ENCODE measurements at regions not wholly inside any gene's neighbourhood (a gene's known extent, or its start where the extent isn't known, plus 50 kb on each side); places are given as distances from the start of the nearest gene placed in this dataset.

- no peak overlapping the region for H2AFZ ChIP-seq (ENCODE audit: low read depth, low read length)
- CTCF ChIA-PET (ENCODE audit: low intra/inter-chr PET ratio): no interaction called here
These were observed 347.6 kb downstream of the BMP4 start for GRCh38 chr14:53609009-53609408.

GRCh38 chr14:53608369-53608768 is 348.3 kb downstream of the BMP4 start:
- intact Hi-C loops (cut with micrococcal nuclease) (no loop called here), in situ Hi-C loops (cut with MboI) (no loop called here)
- FAIRE-seq (no peak), ATAC-seq (no peak), DNase-seq (ENCODE audit: extremely low read depth in 1 of 4, low spot score in 3 of 4) (no peak)
- 0% methylated on average over 5 of the region's 5 CpGs for WGBS (ENCODE audit: insufficient coverage, low coverage, missing lambda C conversion rate)
- Histone ChIP-seq H3K9me1 (ENCODE audit: control insufficient read depth, insufficient read depth, low read length) (no peaks in the 10 kb centered on the region), H3K27ac (ENCODE audit: extremely low read depth, low read depth, low read length) (no peak overlapping the region), H3K9me3 (replicated peaks; ENCODE audit: control insufficient read depth, insufficient read depth, low read depth, low read length) (no peaks in the 10 kb centered on the region), H3K4me1 (replicated peaks in 1 of 2; ENCODE audit: control insufficient read depth in 2 of 2, insufficient read depth in 2 of 2, low read length in 2 of 2) (no peaks in the 10 kb centered on the region), H3K36me3 (ENCODE audit: control insufficient read depth, insufficient read depth, low read length) (no peaks in the 10 kb centered on the region), H3K79me2 (ENCODE audit: control insufficient read depth, insufficient read depth, low read length) (no peaks in the 10 kb centered on the region), H4K20me1 (replicated peaks; ENCODE audit: control insufficient read depth, insufficient read depth, low read length) (no peaks in the 10 kb centered on the region), H3K9ac (ENCODE audit: insufficient read depth in 1 of 2, low read depth in 2 of 2, low read length in 2 of 2) (no peak overlapping the region), H3K27me3 (ENCODE audit: control insufficient read depth in 2 of 2, insufficient read depth in 2 of 2, low read length in 2 of 2) (no peaks in the 10 kb centered on the region), H2AFZ (ENCODE audit: low read depth, low read length) (no peak overlapping the region), H3K4me2 (ENCODE audit: insufficient read depth, low read length) (no peak overlapping the region), H3K4me3 (no peak overlapping the region)
- ChIA-PET CTCF (ENCODE audit: low intra/inter-chr PET ratio) (no interaction called here), POLR2A (no interaction called here)
- no TSS peak for BruUV-seq (replicated peaks)
- no peak for TF ChIP-seq POLR2G (IDR thresholded peaks at IDR 0.05; ENCODE audit: low read depth, low read length)
- TF ChIP-seq BCL6 (CRISPR knock-in tag; IDR thresholded peaks at IDR 0.05): no peak
- no peak for TF ChIP-seq AFF1 (IDR thresholded peaks at IDR 0.05; ENCODE audit: low read depth in 1 of 2, partially characterized antibody in 2 of 2)
- no peak for TF ChIP-seq DIDO1 (tag; IDR thresholded peaks at IDR 0.05; ENCODE audit: low read depth)
- TF ChIP-seq DDX20 (tag; IDR thresholded peaks at IDR 0.05; ENCODE audit: low read depth): no peak
- TF ChIP-seq ZNF551 (CRISPR knock-in tag; IDR thresholded peaks at IDR 0.05): no peak
- TF ChIP-seq RBM17 (IDR thresholded peaks at IDR 0.05; ENCODE audit: borderline replicate concordance, low read depth, low read length): no peak

More at GRCh38 chr14:53609009-53609408, 347.6 kb downstream of the BMP4 start:
- no peak overlapping the region for H3K4me2 ChIP-seq (ENCODE audit: insufficient read depth, low read length)
- no peak overlapping the region for H3K27ac ChIP-seq (ENCODE audit: extremely low read depth, low read depth, low read length)
- H3K36me3 ChIP-seq (ENCODE audit: control insufficient read depth, insufficient read depth, low read length): no peaks in the 10 kb centered on the region
- no peak for ATAC-seq
- H3K9ac ChIP-seq (ENCODE audit: insufficient read depth in 1 of 2, low read depth in 2 of 2, low read length in 2 of 2): no peak overlapping the region
- POLR2A ChIA-PET: no interaction called here
- H3K27me3 ChIP-seq (ENCODE audit: control insufficient read depth in 2 of 2, insufficient read depth in 2 of 2, low read length in 2 of 2): no peaks in the 10 kb centered on the region
- no peak overlapping the region for H3K4me3 ChIP-seq
- intact Hi-C loops (cut with micrococcal nuclease): no loop called here
- WGBS (ENCODE audit: insufficient coverage, low coverage, missing lambda C conversion rate): 0% methylated on average over 1 of the region's 1 CpG
- no peak for DNase-seq (ENCODE audit: extremely low read depth in 1 of 4, low spot score in 3 of 4)
- in situ Hi-C loops (cut with MboI): no loop called here
- TF ChIP-seq POLR3A (IDR thresholded peaks at IDR 0.05; ENCODE audit: borderline replicate concordance, extremely low read depth, insufficient read depth, insufficient read length) (no peak), SIN3B (IDR thresholded peaks at IDR 0.05; ENCODE audit: low read depth) (no peak), POLR2AphosphoS2 (IDR thresholded peaks at IDR 0.05; ENCODE audit: low read length) (no peak), NR1H2 (CRISPR knock-in tag; IDR thresholded peaks at IDR 0.05) (no peak), E2F1 (CRISPR knock-in tag; IDR thresholded peaks at IDR 0.05) (no peak), BRCA1 (IDR thresholded peaks at IDR 0.05) (no peak), BRCA1 (CRISPR knock-in tag; IDR thresholded peaks at IDR 0.05) (no peak)
- no peaks in the 10 kb centered on the region for H3K79me2 ChIP-seq (ENCODE audit: control insufficient read depth, insufficient read depth, low read length)
- no peaks in the 10 kb centered on the region for H3K9me1 ChIP-seq (ENCODE audit: control insufficient read depth, insufficient read depth, low read length)
- BruUV-seq (replicated peaks): no TSS peak
- no peaks in the 10 kb centered on the region for H3K4me1 ChIP-seq (replicated peaks in 1 of 2; ENCODE audit: control insufficient read depth in 2 of 2, insufficient read depth in 2 of 2, low read length in 2 of 2)
- no peaks in the 10 kb centered on the region for H3K9me3 ChIP-seq (replicated peaks; ENCODE audit: control insufficient read depth, insufficient read depth, low read depth, low read length)
- FAIRE-seq: no peak
- H4K20me1 ChIP-seq (replicated peaks; ENCODE audit: control insufficient read depth, insufficient read depth, low read length): no peaks in the 10 kb centered on the region
